ENCODE measurements at regions not wholly inside any gene's neighbourhood (a gene's known extent, or its start where the extent isn't known, plus 50 kb on each side); places are given as distances from the start of the nearest gene placed in this dataset.

GRCh38 chr10:128628252-128628651 is 502.0 kb upstream of the MKI67 start:
- H3K27me3 ChIP-seq (ENCODE audit: insufficient read depth, poor library complexity, severe bottlenecking) = no peaks in the 10 kb centered on the region
- H3K4me1 ChIP-seq (ENCODE audit: insufficient read depth, poor library complexity, severe bottlenecking) = peaks cover 4% of the 10 kb centered on the region
- no peak for ATAC-seq (ENCODE audit: low read depth)
- H3K9me3 ChIP-seq (ENCODE audit: severe bottlenecking) = peaks cover 8% of the 10 kb centered on the region
- H3K36me3 ChIP-seq (ENCODE audit: low read depth) = no peaks in the 10 kb centered on the region
- TF ChIP-seq CTCF (IDR thresholded peaks at IDR 0.05; ENCODE audit: poor library complexity, severe bottlenecking) = no peak
- no peak for DNase-seq (ENCODE audit: low spot score)
- H3K27ac ChIP-seq (ENCODE audit: poor library complexity, severe bottlenecking) = peak overlapping the region; percentile 28
- no peak overlapping the region for H3K4me3 ChIP-seq (ENCODE audit: severe bottlenecking)

DNA sequence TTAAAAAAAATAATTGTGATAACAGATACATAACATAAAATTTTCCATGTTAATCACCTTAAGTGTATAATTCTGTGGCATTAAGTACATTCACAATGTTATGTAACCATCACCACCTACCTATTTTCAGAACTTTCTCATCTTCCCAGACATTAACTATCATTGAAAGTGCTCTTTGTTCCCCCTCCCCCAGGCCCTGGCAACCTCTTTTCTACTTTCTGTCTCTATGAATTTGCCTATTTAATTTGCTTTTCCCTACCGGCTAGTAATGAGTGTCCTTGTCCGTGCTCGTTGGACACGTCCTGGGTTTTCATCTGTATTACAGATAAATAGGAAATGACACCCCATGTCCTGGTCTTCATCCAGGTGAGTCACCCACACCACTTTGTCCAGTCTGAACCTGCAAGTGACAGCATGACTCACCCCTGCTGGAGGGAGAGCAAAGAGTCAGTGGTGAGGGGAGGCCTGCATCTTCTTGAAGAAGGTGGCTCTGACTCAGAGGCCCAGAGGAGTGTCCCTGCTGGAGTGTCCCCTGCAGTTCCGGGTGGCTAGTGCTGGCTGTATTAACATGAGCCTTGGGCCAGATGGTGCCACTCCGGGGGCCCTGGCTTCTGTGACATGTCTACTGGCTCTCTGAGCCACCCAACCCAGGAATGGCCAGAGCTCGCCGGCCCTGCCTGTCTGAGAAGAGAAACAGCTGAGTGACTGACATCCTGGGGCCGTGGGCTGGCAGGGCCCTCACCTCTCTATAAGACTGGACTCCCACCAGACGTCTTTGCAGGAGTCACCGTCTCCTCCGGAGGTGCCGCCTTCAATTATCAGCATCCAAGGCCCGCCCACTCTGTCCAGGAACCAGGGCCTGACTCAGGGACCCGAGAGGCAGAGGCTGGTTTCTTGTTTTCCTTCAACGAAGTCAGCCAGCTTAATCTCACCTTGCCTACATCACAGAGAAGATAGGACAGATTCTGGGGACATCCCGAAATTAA is 503.2 kb upstream of the MKI67 start:
- no peak for TF ChIP-seq CTCF (IDR thresholded peaks at IDR 0.05; ENCODE audit: poor library complexity, severe bottlenecking)
- DNase-seq (ENCODE audit: low spot score) (peak; percentile 78), ATAC-seq (ENCODE audit: low read depth) (peak; percentile 88)
- Histone ChIP-seq H3K27me3 (ENCODE audit: insufficient read depth, poor library complexity, severe bottlenecking) (no peaks in the 10 kb centered on the region), H3K36me3 (ENCODE audit: low read depth) (no peaks in the 10 kb centered on the region), H3K27ac (ENCODE audit: poor library complexity, severe bottlenecking) (peak overlapping the region; percentile 28), H3K9me3 (ENCODE audit: severe bottlenecking) (peaks cover 8% of the 10 kb centered on the region), H3K4me3 (ENCODE audit: severe bottlenecking) (no peak overlapping the region), H3K4me1 (ENCODE audit: insufficient read depth, poor library complexity, severe bottlenecking) (peaks cover 4% of the 10 kb centered on the region)

GRCh38 chr10:128630787-128631252 is 504.6 kb upstream of the MKI67 start:
- Histone ChIP-seq H3K4me1 (ENCODE audit: insufficient read depth, poor library complexity, severe bottlenecking) (peaks cover 4% of the 10 kb centered on the region), H3K9me3 (ENCODE audit: severe bottlenecking) (peaks cover 8% of the 10 kb centered on the region), H3K27ac (ENCODE audit: poor library complexity, severe bottlenecking) (no peak overlapping the region), H3K27me3 (ENCODE audit: insufficient read depth, poor library complexity, severe bottlenecking) (no peaks in the 10 kb centered on the region), H3K4me3 (ENCODE audit: severe bottlenecking) (no peak overlapping the region), H3K36me3 (ENCODE audit: low read depth) (no peaks in the 10 kb centered on the region)
- no peak for ATAC-seq (ENCODE audit: low read depth)
- no peak for DNase-seq (ENCODE audit: low spot score)
- TF ChIP-seq CTCF (IDR thresholded peaks at IDR 0.05; ENCODE audit: poor library complexity, severe bottlenecking) = no peak

GRCh38 chr10:128631801-128632241 is 505.6 kb upstream of the MKI67 start:
- Histone ChIP-seq H3K9me3 (ENCODE audit: severe bottlenecking) (peaks cover 8% of the 10 kb centered on the region), H3K4me3 (ENCODE audit: severe bottlenecking) (no peak overlapping the region), H3K27me3 (ENCODE audit: insufficient read depth, poor library complexity, severe bottlenecking) (no peaks in the 10 kb centered on the region), H3K4me1 (ENCODE audit: insufficient read depth, poor library complexity, severe bottlenecking) (peaks cover 4% of the 10 kb centered on the region), H3K36me3 (ENCODE audit: low read depth) (no peaks in the 10 kb centered on the region), H3K27ac (ENCODE audit: poor library complexity, severe bottlenecking) (no peak overlapping the region)
- DNase-seq (ENCODE audit: low spot score) (no peak), ATAC-seq (ENCODE audit: low read depth) (no peak)
- peak; percentile 49 for TF ChIP-seq CTCF (IDR thresholded peaks at IDR 0.05; ENCODE audit: poor library complexity, severe bottlenecking)

- H3K27me3 ChIP-seq (ENCODE audit: insufficient read depth, poor library complexity, severe bottlenecking) = no peaks in the 10 kb centered on the region
- H3K27ac ChIP-seq (ENCODE audit: poor library complexity, severe bottlenecking) = no peak overlapping the region
- no peak for TF ChIP-seq CTCF (IDR thresholded peaks at IDR 0.05; ENCODE audit: poor library complexity, severe bottlenecking)
- H3K4me3 ChIP-seq (ENCODE audit: severe bottlenecking) = no peak overlapping the region
- ATAC-seq (ENCODE audit: low read depth) = no peak
- no peaks in the 10 kb centered on the region for H3K36me3 ChIP-seq (ENCODE audit: low read depth)
- peaks cover 8% of the 10 kb centered on the region for H3K9me3 ChIP-seq (ENCODE audit: severe bottlenecking)
- DNase-seq (ENCODE audit: low spot score) = no peak
- H3K4me1 ChIP-seq (ENCODE audit: insufficient read depth, poor library complexity, severe bottlenecking) = peaks cover 4% of the 10 kb centered on the region
Measured at GRCh38 chr10:128632694-128633093, 506.5 kb upstream of the MKI67 start.

All from RWPE2 (cell line).